AG10803 (cell line): ENCODE measurements at regions not wholly inside any gene's neighbourhood (a gene's known extent, or its start where the extent isn't known, plus 50 kb on each side); places are given as distances from the start of the nearest gene placed in this dataset.
"Not testable (repeated sequence)": the region's sequence is repeated elsewhere in the genome, so short reads cannot be mapped to it uniquely, and the experiment has no call there.

ENCODE experiments used
- DNase-seq: peaks from one replicate; pipeline ENCODE4 v3.0.0; 2010; ENCODE audit warnings: low read depth
- H3K4me3 ChIP-seq: 2 replicates; pipeline ENCODE4 v1.5.1; 2011; ENCODE audit warnings: mild to moderate bottlenecking, low read length, control low read depth
- CTCF ChIP-seq: conservative IDR thresholded peaks from 2 replicates; pipeline ENCODE4 v1.5.1; 2011; ENCODE audit warnings: mild to moderate bottlenecking, low read length, control low read depth, inconsistent platforms

GRCh38 chr13:79989217-79989661, 351.7 kb downstream of the SPRY2 start:
- H3K4me3 ChIP-seq: no peak overlapping the region
- peak; percentile 40 for DNase-seq
- TF ChIP-seq CTCF: no peak

DNA sequence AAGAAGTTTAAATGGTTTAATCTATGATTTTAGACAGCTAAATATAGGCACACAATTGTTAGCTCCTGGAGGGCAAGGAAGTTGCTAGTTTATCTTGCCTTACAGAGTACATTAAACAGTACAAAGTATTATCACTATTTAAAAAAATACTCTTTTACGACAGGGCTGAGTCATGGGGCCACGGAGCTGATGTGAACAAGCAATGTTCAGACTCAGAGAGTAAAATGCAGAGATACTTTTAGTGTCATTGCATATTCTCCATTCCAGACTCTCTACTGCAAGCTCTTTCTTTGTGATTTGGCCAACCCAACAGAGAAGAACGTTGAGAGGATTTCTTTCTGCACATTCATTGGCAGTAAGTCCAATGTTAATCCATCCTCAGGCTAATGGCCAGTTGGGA, 352.4 kb downstream of the SPRY2 start:
- no peak overlapping the region for H3K4me3 ChIP-seq
- DNase-seq: peak; percentile 83
- TF ChIP-seq CTCF: no peak

DNA sequence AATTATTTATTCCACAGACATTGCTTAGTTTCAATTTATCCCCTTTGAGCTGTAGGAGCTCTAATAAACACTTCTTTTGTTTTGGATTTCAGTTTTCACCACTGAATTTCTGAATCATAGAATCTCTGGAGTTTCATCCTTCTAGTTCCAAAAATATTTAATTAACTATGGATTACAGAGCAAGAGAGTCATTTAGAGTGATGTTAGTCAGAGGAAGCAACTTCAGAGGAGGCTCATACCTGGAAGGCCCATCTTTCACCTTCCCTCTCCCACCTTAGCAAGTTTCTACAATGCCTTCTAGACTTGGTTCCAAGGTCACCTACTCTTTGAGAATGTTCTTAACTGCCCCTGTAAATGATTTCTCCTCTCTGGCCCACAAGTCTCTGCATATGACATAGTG, 353.2 kb downstream of the SPRY2 start:
- no peak overlapping the region for H3K4me3 ChIP-seq
- no peak for TF ChIP-seq CTCF
- DNase-seq: no peak

DNA sequence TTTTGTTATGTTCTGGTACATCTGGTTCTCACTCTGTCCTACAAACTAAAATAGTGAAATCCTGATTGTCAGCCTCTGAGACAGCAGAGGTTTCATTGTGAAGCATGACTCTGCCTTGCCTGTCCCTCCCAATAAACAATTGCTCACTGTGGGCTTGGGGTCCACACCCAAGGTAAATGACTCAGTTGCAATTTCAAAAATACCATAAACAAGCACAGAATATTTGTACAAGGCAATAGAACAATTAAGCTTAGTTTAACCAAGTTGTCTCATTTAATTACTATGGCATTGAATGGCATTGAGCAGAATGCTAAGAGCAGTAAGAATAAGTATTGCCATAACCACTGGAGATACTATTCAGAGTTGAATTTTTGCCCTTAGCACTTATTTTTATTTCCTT, 353.6 kb downstream of the SPRY2 start:
- DNase-seq: no peak
- H3K4me3 ChIP-seq: no peak overlapping the region

DNA sequence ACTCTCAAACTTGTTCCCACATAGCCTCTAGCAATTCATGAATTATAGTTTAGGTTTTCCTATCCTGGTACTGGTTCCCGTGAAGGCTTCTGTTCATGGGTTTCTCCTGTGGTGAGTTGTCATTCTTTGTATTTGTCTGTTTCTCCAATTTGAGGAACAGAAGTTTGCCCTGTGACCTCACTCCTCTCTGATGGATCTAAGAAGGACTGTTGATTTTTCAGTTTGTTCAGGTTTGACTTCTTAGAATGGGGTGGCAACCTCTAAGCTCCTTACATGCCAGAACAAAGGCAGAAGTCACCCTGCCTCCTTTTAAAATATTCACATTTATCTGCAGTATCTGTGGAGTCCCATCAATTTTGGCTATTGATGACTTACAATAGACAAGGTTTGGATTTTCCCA, 354.0 kb downstream of the SPRY2 start:
- no peak for TF ChIP-seq CTCF
- no peak for DNase-seq
- H3K4me3 ChIP-seq: no peak overlapping the region

More for the DNA sequence above, 353.6 kb downstream of the SPRY2 start:
- no peak for TF ChIP-seq CTCF

DNA sequence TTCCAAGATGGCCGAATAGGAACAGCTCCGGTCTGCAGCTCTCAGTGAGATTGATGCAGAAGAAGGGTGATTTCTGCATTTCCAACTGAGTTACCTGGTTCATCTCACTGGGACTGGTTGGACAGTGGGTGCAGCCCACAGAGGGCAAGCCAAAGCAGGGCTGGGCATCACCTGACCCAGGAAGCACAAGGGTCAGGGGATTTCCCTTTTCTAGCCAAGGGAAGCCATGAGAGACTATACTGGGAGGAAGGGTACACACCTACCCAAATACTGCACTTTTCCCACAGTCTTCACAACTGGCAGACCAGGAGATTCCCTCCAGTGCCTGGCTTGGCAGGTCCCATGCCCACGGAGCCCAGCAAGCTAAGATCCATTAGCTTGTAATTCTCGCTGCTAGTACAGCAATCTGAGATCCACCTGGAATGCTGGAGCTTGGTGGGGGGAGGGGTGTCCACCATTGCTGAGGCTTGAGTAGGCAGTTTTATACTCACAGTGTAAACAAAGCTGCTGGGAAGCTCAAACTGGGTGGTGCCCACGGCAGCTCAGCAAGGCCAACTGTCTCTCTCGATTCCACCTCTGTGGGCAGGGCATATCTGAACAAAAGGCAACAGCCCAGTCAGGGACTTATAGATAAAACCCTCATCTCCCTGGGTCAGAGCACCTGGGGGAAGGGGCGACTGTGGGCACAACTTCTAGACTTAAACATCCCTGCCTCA, 365.8 kb downstream of the SPRY2 start:
- not testable (repeated sequence) for H3K4me3 ChIP-seq, DNase-seq

DNA sequence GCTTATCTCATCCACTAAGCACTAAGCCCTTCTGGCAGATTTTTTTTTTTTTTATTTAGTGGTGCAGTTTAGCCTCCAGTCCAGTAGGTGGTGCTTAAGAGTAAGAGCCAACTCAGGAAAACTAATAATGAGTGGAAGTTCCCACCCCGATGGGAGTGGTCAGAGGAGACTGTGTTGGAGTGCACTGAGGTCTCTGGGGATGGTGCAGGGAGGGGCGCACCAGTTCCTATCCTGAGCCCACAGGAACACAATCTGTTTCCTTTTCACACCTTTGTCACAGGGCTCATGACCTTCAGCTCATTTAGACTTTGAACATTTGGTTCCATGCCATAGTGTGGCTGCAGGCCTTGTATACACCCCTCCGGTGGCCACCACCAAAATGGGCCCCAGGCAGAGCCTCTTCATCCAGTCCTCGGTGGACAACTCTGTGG, 367.4 kb downstream of the SPRY2 start:
- peak; percentile 34 for TF ChIP-seq CTCF
- no peak overlapping the region for H3K4me3 ChIP-seq
- no peak for DNase-seq
